Liver (tissue), 8 donors: ENCODE measurements at regions not wholly inside any gene's neighbourhood (a gene's known extent, or its start where the extent isn't known, plus 50 kb on each side); places are given as distances from the start of the nearest gene placed in this dataset.

Source experiments
- DNase-seq: peaks from one replicate; pipeline ENCODE4 v3.0.0-alpha.2; 2017; ENCODE audit warnings: low spot score
- H3K27ac ChIP-seq, 2 donors: one replicate each; pipeline ENCODE4 v1.7.0; 2013; ENCODE audit warnings: inconsistent platforms in 2 of 2, low read length in 2 of 2, control low read depth in 1 of 2, low read depth in 1 of 2, mild to moderate bottlenecking in 1 of 2
- H3K27me3 ChIP-seq, 4 donors: one replicate each; pipeline versions ENCODE4 v1.6.1 to v1.7.0; 2013; ENCODE audit warnings: low read length in 3 of 4, inconsistent platforms in 1 of 4, mild to moderate bottlenecking in 1 of 4, moderate library complexity in 1 of 4; ENCODE audit not compliant: control insufficient read depth in 4 of 4, insufficient read depth in 4 of 4
- H3K36me3 ChIP-seq, 4 donors: one replicate each; pipeline versions ENCODE4 v1.6.1 to v1.7.0; 2013; ENCODE audit warnings: low read length in 3 of 4, mild to moderate bottlenecking in 3 of 4, low read depth in 1 of 4, moderate library complexity in 1 of 4; ENCODE audit not compliant: control insufficient read depth in 4 of 4, insufficient read depth in 3 of 4
- H3K4me1 ChIP-seq, 4 donors: one replicate each; pipeline versions ENCODE4 v1.6.1 to v1.7.0; 2013; ENCODE audit warnings: low read length in 3 of 4, mild to moderate bottlenecking in 3 of 4, moderate library complexity in 1 of 4; ENCODE audit not compliant: control insufficient read depth in 4 of 4, insufficient read depth in 4 of 4
- H3K4me3 ChIP-seq, 3 donors: one replicate each; pipeline versions ENCODE4 v1.6.1 to v1.7.0; 2013; ENCODE audit warnings: low read length in 3 of 3, control low read depth in 1 of 3, low read depth in 1 of 3, mild to moderate bottlenecking in 1 of 3
- H3K9ac ChIP-seq, 2 donors: one replicate each; pipeline ENCODE4 v1.7.0; 2013; ENCODE audit warnings: low read length in 2 of 2, mild to moderate bottlenecking in 2 of 2, moderate library complexity in 2 of 2, control low read depth in 1 of 2, low read depth in 1 of 2
- H3K9me3 ChIP-seq, 4 donors: one replicate each; pipeline versions ENCODE4 v1.6.1 to v1.7.0; 2013; ENCODE audit warnings: low read length in 3 of 4; ENCODE audit not compliant: control insufficient read depth in 4 of 4
- EGR1 ChIP-seq, 2 donors: IDR thresholded peaks; 2 replicates each; pipeline ENCODE4 v1.6.1; 2016 to 2018; ENCODE audit warnings: antibody characterized with exemption in 2 of 2, low read depth in 2 of 2
- FOXA1 ChIP-seq: IDR thresholded peaks from 2 replicates; pipeline ENCODE4 v1.6.1; 2016; ENCODE audit warnings: antibody characterized with exemption
- FOXA2 ChIP-seq: IDR thresholded peaks from 2 replicates; pipeline ENCODE4 v1.6.1; 2016; ENCODE audit warnings: antibody characterized with exemption
- GABPA ChIP-seq, 2 donors: IDR thresholded peaks in 1 of 2; conservative IDR thresholded peaks in 1 of 2; 2 replicates each; pipeline ENCODE4 v1.6.1; 2016; ENCODE audit warnings: antibody characterized with exemption in 2 of 2, mild to moderate bottlenecking in 1 of 2, moderate library complexity in 1 of 2
- HNF4A ChIP-seq, 2 donors: conservative IDR thresholded peaks; 2 replicates each; pipeline ENCODE4 v1.6.1; 2016; ENCODE audit warnings: antibody characterized with exemption in 2 of 2, mild to moderate bottlenecking in 2 of 2
- HNF4G ChIP-seq: IDR thresholded peaks from 2 replicates; pipeline ENCODE4 v1.6.1; 2016; ENCODE audit warnings: antibody characterized with exemption
- JUND ChIP-seq, 2 donors: IDR thresholded peaks; 2 replicates each; pipeline ENCODE4 v1.6.1; 2016; ENCODE audit warnings: antibody characterized with exemption in 2 of 2
- NR2F2 ChIP-seq: IDR thresholded peaks from 2 replicates; pipeline ENCODE4 v1.6.1; 2016; ENCODE audit warnings: antibody characterized with exemption
- RAD21 ChIP-seq, 2 donors: IDR thresholded peaks; 2 replicates each; pipeline ENCODE4 v1.6.1; 2016; ENCODE audit warnings: antibody characterized with exemption in 2 of 2, mild to moderate bottlenecking in 2 of 2
- RXRA ChIP-seq, 2 donors: IDR thresholded peaks; 2 replicates each; pipeline ENCODE4 v1.6.1; 2017 to 2018; ENCODE audit warnings: antibody characterized with exemption in 2 of 2, mild to moderate bottlenecking in 1 of 2
- SP1 ChIP-seq: IDR thresholded peaks from 2 replicates; pipeline ENCODE4 v1.6.1; 2018; ENCODE audit warnings: antibody characterized with exemption, mild to moderate bottlenecking
- TAF1 ChIP-seq: conservative IDR thresholded peaks from 2 replicates; pipeline ENCODE4 v1.6.1; 2016; ENCODE audit warnings: antibody characterized with exemption, mild to moderate bottlenecking
- YY1 ChIP-seq: IDR thresholded peaks from 2 replicates; pipeline ENCODE4 v1.6.1; 2016; ENCODE audit warnings: antibody characterized with exemption, mild to moderate bottlenecking
- WGBS: extraction: QIAGEN DNeasy Blood & Tissue Kit; methylation state at CpG from one replicate; pipeline ENCODE4 v1.1.7; 2013; 5-methylcytosine and 5-hydroxymethylcytosine counted together
- TF ChIP-seq, protein P1 (sequence below): IDR thresholded peaks from 2 replicates; pipeline ENCODE4 v1.6.1; 2016; ENCODE audit warnings: antibody characterized with exemption
- TF ChIP-seq, protein P2 (sequence below): IDR thresholded peaks from 2 replicates; pipeline ENCODE4 v1.6.1; 2016; ENCODE audit warnings: antibody characterized with exemption, mild to moderate bottlenecking
- TF ChIP-seq, protein P3 (sequence below): IDR thresholded peaks from 2 replicates; pipeline ENCODE4 v1.6.1; 2016; ENCODE audit warnings: antibody characterized with exemption
- TF ChIP-seq, protein P4 (sequence below): IDR thresholded peaks from 2 replicates; pipeline ENCODE4 v1.6.1; 2016; ENCODE audit warnings: antibody characterized with exemption
- TF ChIP-seq, protein P5 (sequence below): fragments of 150-350 bp; IDR thresholded peaks from 2 replicates; pipeline ENCODE4 v1.5.1; 2017; ENCODE audit warnings: improper control_type of control experiment, low read depth, low read length; ENCODE audit not compliant: missing input control
- donor health status: healthy.
- donor health status: healthy.
- donor health status: healthy.
- donor health status: healthy.
- donor health status: healthy.

DNA sequence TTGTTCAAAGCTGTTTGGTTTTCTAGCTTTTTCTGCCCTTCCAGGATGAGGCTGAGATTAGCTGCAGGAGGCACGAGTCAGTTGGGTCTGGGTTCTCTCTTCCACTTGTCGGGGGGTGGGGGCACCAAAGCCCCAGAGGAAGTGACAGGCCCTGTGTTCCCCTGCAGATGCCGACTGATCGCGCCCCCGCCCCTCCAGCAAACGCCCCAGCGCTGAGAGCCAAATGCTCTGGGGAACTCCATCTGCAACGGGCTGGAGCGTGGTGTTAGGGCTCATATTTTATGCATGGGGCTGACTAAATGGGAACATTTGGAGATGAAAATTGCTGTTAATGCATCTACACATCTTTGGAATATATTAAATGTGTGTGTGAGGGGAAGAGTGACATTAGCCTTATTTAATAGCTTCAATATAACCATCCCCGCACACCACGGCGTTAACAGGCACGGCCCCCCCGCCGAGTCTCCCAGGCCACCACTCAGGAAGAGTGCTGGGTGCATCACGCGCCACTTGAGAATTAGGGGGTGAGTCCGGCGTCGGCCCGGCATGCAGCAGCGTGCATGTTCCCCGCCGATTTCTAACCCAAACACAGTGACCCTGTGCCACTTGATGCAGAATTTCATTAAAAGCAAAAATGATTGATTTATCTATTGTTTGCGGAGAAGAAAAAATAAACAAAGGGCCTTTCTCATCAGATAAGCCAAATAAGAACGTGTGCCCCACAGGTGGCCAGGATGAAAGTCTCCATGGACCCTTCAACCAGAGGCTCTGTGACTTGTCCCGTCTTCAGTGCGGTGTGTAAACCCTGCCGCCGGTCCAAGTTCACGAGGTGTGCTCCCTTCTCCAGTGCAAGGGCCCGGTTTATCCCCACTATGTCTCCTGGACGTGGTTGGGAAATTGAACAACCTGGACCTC is 165.0 kb upstream of the RTL1 start:
- Histone ChIP-seq H3K4me3 (no peak overlapping the region), H3K9me3 (no peaks in the 10 kb centered on the region), H3K27ac (no peak overlapping the region), H3K27me3 (no peaks in the 10 kb centered on the region), H3K36me3 (no peaks in the 10 kb centered on the region), H3K4me1 (no peaks in the 10 kb centered on the region), H3K9ac (no peak overlapping the region)
- peak; percentile 33 for DNase-seq
- 71% methylated on average over 34 of the region's 34 CpGs for WGBS
- no peak for TF ChIP-seq FOXA2
- TF ChIP-seq, protein P1, sequence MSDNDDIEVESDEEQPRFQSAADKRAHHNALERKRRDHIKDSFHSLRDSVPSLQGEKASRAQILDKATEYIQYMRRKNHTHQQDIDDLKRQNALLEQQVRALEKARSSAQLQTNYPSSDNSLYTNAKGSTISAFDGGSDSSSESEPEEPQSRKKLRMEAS = no peak
- no peak for TF ChIP-seq GABPA (IDR thresholded peaks at IDR 0.05 in 1 of 2, conservative IDR thresholded peaks at IDR 0.05 in 1 of 2)
- TF ChIP-seq FOXA1 = no peak
- no peak for TF ChIP-seq EGR1 (IDR thresholded peaks at IDR 0.05; ENCODE audit: low read depth in 2 of 2)
- TF ChIP-seq, protein P2, sequence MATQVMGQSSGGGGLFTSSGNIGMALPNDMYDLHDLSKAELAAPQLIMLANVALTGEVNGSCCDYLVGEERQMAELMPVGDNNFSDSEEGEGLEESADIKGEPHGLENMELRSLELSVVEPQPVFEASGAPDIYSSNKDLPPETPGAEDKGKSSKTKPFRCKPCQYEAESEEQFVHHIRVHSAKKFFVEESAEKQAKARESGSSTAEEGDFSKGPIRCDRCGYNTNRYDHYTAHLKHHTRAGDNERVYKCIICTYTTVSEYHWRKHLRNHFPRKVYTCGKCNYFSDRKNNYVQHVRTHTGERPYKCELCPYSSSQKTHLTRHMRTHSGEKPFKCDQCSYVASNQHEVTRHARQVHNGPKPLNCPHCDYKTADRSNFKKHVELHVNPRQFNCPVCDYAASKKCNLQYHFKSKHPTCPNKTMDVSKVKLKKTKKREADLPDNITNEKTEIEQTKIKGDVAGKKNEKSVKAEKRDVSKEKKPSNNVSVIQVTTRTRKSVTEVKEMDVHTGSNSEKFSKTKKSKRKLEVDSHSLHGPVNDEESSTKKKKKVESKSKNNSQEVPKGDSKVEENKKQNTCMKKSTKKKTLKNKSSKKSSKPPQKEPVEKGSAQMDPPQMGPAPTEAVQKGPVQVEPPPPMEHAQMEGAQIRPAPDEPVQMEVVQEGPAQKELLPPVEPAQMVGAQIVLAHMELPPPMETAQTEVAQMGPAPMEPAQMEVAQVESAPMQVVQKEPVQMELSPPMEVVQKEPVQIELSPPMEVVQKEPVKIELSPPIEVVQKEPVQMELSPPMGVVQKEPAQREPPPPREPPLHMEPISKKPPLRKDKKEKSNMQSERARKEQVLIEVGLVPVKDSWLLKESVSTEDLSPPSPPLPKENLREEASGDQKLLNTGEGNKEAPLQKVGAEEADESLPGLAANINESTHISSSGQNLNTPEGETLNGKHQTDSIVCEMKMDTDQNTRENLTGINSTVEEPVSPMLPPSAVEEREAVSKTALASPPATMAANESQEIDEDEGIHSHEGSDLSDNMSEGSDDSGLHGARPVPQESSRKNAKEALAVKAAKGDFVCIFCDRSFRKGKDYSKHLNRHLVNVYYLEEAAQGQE = no peak
- no peak for TF ChIP-seq HNF4A (conservative IDR thresholded peaks at IDR 0.05)
- TF ChIP-seq, protein P3, sequence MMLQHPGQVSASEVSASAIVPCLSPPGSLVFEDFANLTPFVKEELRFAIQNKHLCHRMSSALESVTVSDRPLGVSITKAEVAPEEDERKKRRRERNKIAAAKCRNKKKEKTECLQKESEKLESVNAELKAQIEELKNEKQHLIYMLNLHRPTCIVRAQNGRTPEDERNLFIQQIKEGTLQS = no peak
- TF ChIP-seq RAD21 (IDR thresholded peaks at IDR 0.05) = no peak
- TF ChIP-seq YY1 = no peak
- TF ChIP-seq, protein P4, sequence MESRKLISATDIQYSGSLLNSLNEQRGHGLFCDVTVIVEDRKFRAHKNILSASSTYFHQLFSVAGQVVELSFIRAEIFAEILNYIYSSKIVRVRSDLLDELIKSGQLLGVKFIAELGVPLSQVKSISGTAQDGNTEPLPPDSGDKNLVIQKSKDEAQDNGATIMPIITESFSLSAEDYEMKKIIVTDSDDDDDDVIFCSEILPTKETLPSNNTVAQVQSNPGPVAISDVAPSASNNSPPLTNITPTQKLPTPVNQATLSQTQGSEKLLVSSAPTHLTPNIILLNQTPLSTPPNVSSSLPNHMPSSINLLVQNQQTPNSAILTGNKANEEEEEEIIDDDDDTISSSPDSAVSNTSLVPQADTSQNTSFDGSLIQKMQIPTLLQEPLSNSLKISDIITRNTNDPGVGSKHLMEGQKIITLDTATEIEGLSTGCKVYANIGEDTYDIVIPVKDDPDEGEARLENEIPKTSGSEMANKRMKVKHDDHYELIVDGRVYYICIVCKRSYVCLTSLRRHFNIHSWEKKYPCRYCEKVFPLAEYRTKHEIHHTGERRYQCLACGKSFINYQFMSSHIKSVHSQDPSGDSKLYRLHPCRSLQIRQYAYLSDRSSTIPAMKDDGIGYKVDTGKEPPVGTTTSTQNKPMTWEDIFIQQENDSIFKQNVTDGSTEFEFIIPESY = no peak
- TF ChIP-seq JUND (IDR thresholded peaks at IDR 0.05) = no peak
- TF ChIP-seq, protein P5, sequence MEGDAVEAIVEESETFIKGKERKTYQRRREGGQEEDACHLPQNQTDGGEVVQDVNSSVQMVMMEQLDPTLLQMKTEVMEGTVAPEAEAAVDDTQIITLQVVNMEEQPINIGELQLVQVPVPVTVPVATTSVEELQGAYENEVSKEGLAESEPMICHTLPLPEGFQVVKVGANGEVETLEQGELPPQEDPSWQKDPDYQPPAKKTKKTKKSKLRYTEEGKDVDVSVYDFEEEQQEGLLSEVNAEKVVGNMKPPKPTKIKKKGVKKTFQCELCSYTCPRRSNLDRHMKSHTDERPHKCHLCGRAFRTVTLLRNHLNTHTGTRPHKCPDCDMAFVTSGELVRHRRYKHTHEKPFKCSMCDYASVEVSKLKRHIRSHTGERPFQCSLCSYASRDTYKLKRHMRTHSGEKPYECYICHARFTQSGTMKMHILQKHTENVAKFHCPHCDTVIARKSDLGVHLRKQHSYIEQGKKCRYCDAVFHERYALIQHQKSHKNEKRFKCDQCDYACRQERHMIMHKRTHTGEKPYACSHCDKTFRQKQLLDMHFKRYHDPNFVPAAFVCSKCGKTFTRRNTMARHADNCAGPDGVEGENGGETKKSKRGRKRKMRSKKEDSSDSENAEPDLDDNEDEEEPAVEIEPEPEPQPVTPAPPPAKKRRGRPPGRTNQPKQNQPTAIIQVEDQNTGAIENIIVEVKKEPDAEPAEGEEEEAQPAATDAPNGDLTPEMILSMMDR = no peak
- no peak for TF ChIP-seq NR2F2
- no peak for TF ChIP-seq HNF4G
- TF ChIP-seq RXRA (IDR thresholded peaks at IDR 0.05) = no peak
- TF ChIP-seq SP1 = no peak
- TF ChIP-seq TAF1 = no peak
